H1 (cell line): ENCODE measurements at regions not wholly inside any gene's neighbourhood (a gene's known extent, or its start where the extent isn't known, plus 50 kb on each side); places are given as distances from the start of the nearest gene placed in this dataset.

Experiments
- CTCF ChIA-PET: fragments of 300-600 bp; sonication (Branson Sonifier 250); formaldehyde crosslinking; loops from one replicate; lab custom pipeline; 2021; ENCODE audit not compliant: partially characterized antibody; lab: Charles Lee
- POLR2A ChIA-PET: fragments of 300-600 bp; sonication (Branson Sonifier 250); formaldehyde crosslinking; loops from one replicate; lab custom pipeline; 2021; ENCODE audit warnings: inconsistent platforms; ENCODE audit not compliant: partially characterized antibody; lab: Charles Lee
- DNase-seq, 2 experiments: peaks; one replicate each; pipeline versions ENCODE4 v3.0.0 to v3.0.0-alpha.2; 2010 to 2022; ENCODE audit warnings: low spot score in 2 of 2, low read depth in 1 of 2, mixed read lengths in 1 of 2
- FAIRE-seq: peaks from 2 replicates; lab custom pipeline; 2011; peaks lifted over from hg19 to GRCh38; lab: Jason Lieb, UNC
- H2AFZ ChIP-seq: 2 replicates; pipeline ENCODE4 v1.8.1; 2012; ENCODE audit warnings: low read length, inconsistent platforms
- H2AK5ac ChIP-seq: 2 replicates; pipeline ENCODE4 v1.6.1; 2013; ENCODE audit warnings: low read depth, low read length
- H2BK120ac ChIP-seq: replicated peaks from 2 replicates; pipeline ENCODE3; 2013; ENCODE audit warnings: low read depth, low read length, inconsistent platforms
- H2BK12ac ChIP-seq: 2 replicates; pipeline ENCODE4 v1.6.1; 2013; ENCODE audit warnings: low read depth, low read length
- H2BK15ac ChIP-seq: 2 replicates; pipeline ENCODE4 v1.6.1; 2013; ENCODE audit warnings: low read length
- H2BK20ac ChIP-seq: 2 replicates; pipeline ENCODE4 v1.6.1; 2013; ENCODE audit warnings: low read length
- H2BK5ac ChIP-seq: 2 replicates; pipeline ENCODE4 v1.6.1; 2013; ENCODE audit warnings: low read depth, low read length
- H3K14ac ChIP-seq: 2 replicates; pipeline ENCODE4 v1.6.1; 2013; ENCODE audit warnings: inconsistent platforms; ENCODE audit not compliant: insufficient read length
- H3K18ac ChIP-seq: 2 replicates; pipeline ENCODE4 v1.6.1; 2013; ENCODE audit warnings: low read length; ENCODE audit errors: extremely low read depth
- H3K23ac ChIP-seq: 2 replicates; pipeline ENCODE4 v1.6.1; 2013; ENCODE audit warnings: inconsistent platforms; ENCODE audit not compliant: insufficient read length
- H3K23me2 ChIP-seq: 2 replicates; pipeline ENCODE4 v1.6.1; 2013; ENCODE audit warnings: low read depth, low read length
- H3K27ac ChIP-seq: 2 replicates; pipeline ENCODE4 v1.6.1; 2011; ENCODE audit warnings: low read depth, low read length, inconsistent platforms
- H3K27me3 ChIP-seq, 4 experiments: replicated peaks in 1 of 4; 1 replicate in 1 of 4; 2 replicates in 3 of 4; pipeline versions ENCODE4 v1.6.1 to v1.8.1; 2011 to 2013; ENCODE audit warnings: low read length in 3 of 4, mild to moderate bottlenecking in 3 of 4, inconsistent platforms in 2 of 4, mixed read lengths in 2 of 4, moderate library complexity in 1 of 4; ENCODE audit not compliant: control insufficient read depth in 3 of 4, insufficient read depth in 3 of 4; ENCODE audit errors: extremely low read depth in 1 of 4
- H3K36me3 ChIP-seq, 4 experiments: 2 replicates each; pipeline versions ENCODE4 v1.6.1 to v1.8.1; 2011 to 2013; ENCODE audit warnings: mild to moderate bottlenecking in 4 of 4, low read length in 3 of 4, moderate library complexity in 2 of 4, control low read depth in 1 of 4, inconsistent platforms in 1 of 4; ENCODE audit not compliant: insufficient read depth in 4 of 4, control insufficient read depth in 2 of 4
- H3K4ac ChIP-seq: replicated peaks from 2 replicates; pipeline ENCODE3; 2013; ENCODE audit warnings: low read length, low read depth, mixed read lengths, inconsistent platforms; ENCODE audit not compliant: insufficient read length
- H3K4me1 ChIP-seq, 4 experiments: replicated peaks in 1 of 4; 1 replicate in 1 of 4; 2 replicates in 3 of 4; pipeline versions ENCODE4 v1.6.1 to v1.8.1; 2011 to 2013; ENCODE audit warnings: low read length in 3 of 4, inconsistent platforms in 2 of 4, mixed read lengths in 1 of 4; ENCODE audit not compliant: insufficient read depth in 4 of 4, control insufficient read depth in 3 of 4
- H3K4me2 ChIP-seq, 2 experiments: 2 replicates each; pipeline versions ENCODE4 v1.6.1 to v1.8.1; 2011 to 2013; ENCODE audit warnings: low read depth in 2 of 2, low read length in 2 of 2, control low read depth in 1 of 2, inconsistent platforms in 1 of 2, mild to moderate bottlenecking in 1 of 2; ENCODE audit not compliant: insufficient read depth in 1 of 2
- H3K4me3 ChIP-seq, 4 experiments: fragments of 200-600, 300-600 bp in 1 of 4; sonication (generic), shearing (Covaris generic), sonication (Bioruptor Twin) in 1 of 4; 2 replicates each; pipeline versions ENCODE4 v1.5.1 to v1.8.1; 2011 to 2016; ENCODE audit warnings: low read length in 4 of 4, low read depth in 3 of 4, control low read depth in 2 of 4, inconsistent platforms in 2 of 4, mild to moderate bottlenecking in 2 of 4, mixed read lengths in 1 of 4, moderate library complexity in 1 of 4; ENCODE audit not compliant: insufficient read depth in 2 of 4; ENCODE audit errors: extremely low read depth in 1 of 4
- H3K56ac ChIP-seq: replicated peaks from 2 replicates; pipeline ENCODE3; 2013; ENCODE audit warnings: low read depth, mild to moderate bottlenecking, mixed read lengths, low read length, inconsistent platforms; ENCODE audit not compliant: insufficient read length
- H3K79me1 ChIP-seq: 2 replicates; pipeline ENCODE4 v1.6.1; 2013; ENCODE audit warnings: low read depth, low read length, control low read depth
- H3K79me2 ChIP-seq, 2 experiments: 2 replicates each; pipeline versions ENCODE4 v1.6.1 to v1.8.1; 2012 to 2013; ENCODE audit warnings: low read length in 2 of 2, mild to moderate bottlenecking in 2 of 2, inconsistent platforms in 1 of 2; ENCODE audit not compliant: insufficient read depth in 2 of 2, control insufficient read depth in 1 of 2
- H3K9ac ChIP-seq, 4 experiments: replicated peaks in 1 of 4; 1 replicate in 1 of 4; 2 replicates in 3 of 4; pipeline versions ENCODE4 v1.6.1 to v1.8.1; 2011 to 2013; ENCODE audit warnings: low read depth in 3 of 4, low read length in 3 of 4, control low read depth in 2 of 4, mild to moderate bottlenecking in 2 of 4, moderate library complexity in 2 of 4, inconsistent platforms in 1 of 4; ENCODE audit errors: extremely low read depth in 1 of 4
- H3K9me3 ChIP-seq, 2 experiments: 2 replicates each; pipeline versions ENCODE4 v1.6.1 to v1.8.1; 2012 to 2013; ENCODE audit warnings: mild to moderate bottlenecking in 2 of 2, moderate library complexity in 2 of 2, control low read depth in 1 of 2, inconsistent platforms in 1 of 2, low read depth in 1 of 2, low read length in 1 of 2, mixed read lengths in 1 of 2; ENCODE audit not compliant: insufficient read depth in 2 of 2
- H4K20me1 ChIP-seq, 2 experiments: replicated peaks in 1 of 2; 2 replicates each; pipeline versions ENCODE3 to v1.8.1; 2011 to 2013; ENCODE audit warnings: inconsistent platforms in 2 of 2, low read length in 2 of 2, mild to moderate bottlenecking in 1 of 2; ENCODE audit not compliant: insufficient read depth in 2 of 2, control insufficient read depth in 1 of 2
- H4K5ac ChIP-seq: 2 replicates; pipeline ENCODE4 v1.6.1; 2013; ENCODE audit warnings: low read length, low read depth, mixed read lengths, inconsistent platforms; ENCODE audit not compliant: insufficient read length
- H4K8ac ChIP-seq: 2 replicates; pipeline ENCODE4 v1.8.0; 2013; ENCODE audit warnings: mild to moderate bottlenecking, moderate library complexity, low read length, inconsistent platforms; ENCODE audit not compliant: insufficient read depth; ENCODE audit errors: extremely low read depth
- H4K91ac ChIP-seq: replicated peaks from 2 replicates; pipeline ENCODE3; 2013; ENCODE audit warnings: low read length, mixed read lengths, inconsistent platforms; ENCODE audit not compliant: insufficient read length
- CHD1 ChIP-seq: IDR thresholded peaks from 2 replicates; pipeline ENCODE4 v1.6.1; 2012; ENCODE audit warnings: low read depth, low read length, improper control_type of control experiment
- CREB1 ChIP-seq: IDR thresholded peaks from 2 replicates; pipeline ENCODE4 v1.6.1; 2012; ENCODE audit warnings: inconsistent platforms
- EGR1 ChIP-seq: IDR thresholded peaks from 2 replicates; pipeline ENCODE4 v1.6.1; 2011; ENCODE audit warnings: low read depth, low read length, borderline replicate concordance
- GABPA ChIP-seq: IDR thresholded peaks from 2 replicates; pipeline ENCODE4 v1.6.1; 2011; ENCODE audit warnings: mild to moderate bottlenecking, low read length, moderate library complexity, borderline replicate concordance; ENCODE audit not compliant: insufficient read depth
- GTF2F1 ChIP-seq: IDR thresholded peaks from 2 replicates; pipeline ENCODE4 v1.6.1; 2012; ENCODE audit warnings: low read depth, low read length, improper control_type of control experiment, borderline replicate concordance
- MAFK ChIP-seq: IDR thresholded peaks from 2 replicates; pipeline ENCODE4 v1.6.1; 2012; ENCODE audit warnings: low read depth, mild to moderate bottlenecking, improper control_type of control experiment, low read length
- MAX ChIP-seq: IDR thresholded peaks from 2 replicates; pipeline ENCODE4 v1.6.1; 2012; ENCODE audit warnings: inconsistent platforms
- NANOG ChIP-seq: IDR thresholded peaks from 2 replicates; pipeline ENCODE4 v1.6.1; 2011; ENCODE audit warnings: low read length, low read depth, mild to moderate bottlenecking, inconsistent platforms; ENCODE audit not compliant: insufficient read depth, poor library complexity, severe bottlenecking
- RFX5 ChIP-seq: IDR thresholded peaks from 2 replicates; pipeline ENCODE4 v1.6.1; 2011; ENCODE audit warnings: low read depth, low read length, improper control_type of control experiment, borderline replicate concordance
- RXRA ChIP-seq: IDR thresholded peaks from 2 replicates; pipeline ENCODE4 v1.6.1; 2011; ENCODE audit warnings: low read depth, mild to moderate bottlenecking, low read length, moderate library complexity; ENCODE audit not compliant: insufficient read depth
- SIN3A ChIP-seq, 2 experiments: IDR thresholded peaks in 1 of 2; conservative IDR thresholded peaks in 1 of 2; 2 replicates each; pipeline ENCODE4 v1.6.1; 2011 to 2012; ENCODE audit warnings: low read length in 2 of 2, improper control_type of control experiment in 1 of 2, low read depth in 1 of 2, mild to moderate bottlenecking in 1 of 2
- SP4 ChIP-seq: IDR thresholded peaks from 2 replicates; pipeline ENCODE4 v1.6.1; 2012; ENCODE audit warnings: low read length, inconsistent platforms
- SRF ChIP-seq: IDR thresholded peaks from 2 replicates; pipeline ENCODE4 v1.6.1; 2011; ENCODE audit warnings: mild to moderate bottlenecking, low read depth, low read length, moderate library complexity
- TAF7 ChIP-seq: optimal IDR thresholded peaks from 2 replicates; pipeline ENCODE3; 2011; ENCODE audit warnings: low read depth, mild to moderate bottlenecking, inconsistent platforms, low read length, moderate library complexity, borderline replicate concordance
- ZNF274 ChIP-seq: IDR thresholded peaks from 2 replicates; pipeline ENCODE4 v1.7.0; 2012; ENCODE audit warnings: low read length, borderline replicate concordance; ENCODE audit errors: extremely low read depth
- WGBS, 2 experiments: shearing (Covaris generic) in 1 of 2; methylation state at CpG; one replicate each; pipeline versions ENCODE4 v1.1.6 to v1.1.7; 2013 to 2015; ENCODE audit warnings: low lambda C conversion rate in 2 of 2, mixed read lengths in 2 of 2, inconsistent platforms in 1 of 2, low coverage in 1 of 2, missing lambda C conversion rate in 1 of 2; ENCODE audit not compliant: insufficient replicate concordance in 2 of 2, insufficient coverage in 1 of 2, insufficient read length in 1 of 2; ENCODE audit errors: extremely low coverage in 1 of 2, missing lambda C conversion rate in 1 of 2; 5-methylcytosine and 5-hydroxymethylcytosine counted together

GRCh38 chr17:62163847-62164246, 98.8 kb upstream of the MED13 start:
- Histone ChIP-seq H3K9me3 (no peaks in the 10 kb centered on the region), H2BK120ac (no peak overlapping the region), H3K14ac (no peak overlapping the region), H3K9ac (no peak overlapping the region), H3K56ac (no peak overlapping the region), H2BK12ac (no peak overlapping the region), H3K4me1 (no peaks in the 10 kb centered on the region), H4K91ac (no peak overlapping the region), H3K4ac (no peak overlapping the region), H2BK15ac (no peak overlapping the region), H4K5ac (no peak overlapping the region), H4K20me1 (no peaks in the 10 kb centered on the region), H3K79me2 (no peaks in the 10 kb centered on the region), H3K27me3 (no peaks in the 10 kb centered on the region), H2BK20ac (no peak overlapping the region), H2AFZ (no peak overlapping the region), H2AK5ac (no peak overlapping the region), H3K36me3 (no peaks in the 10 kb centered on the region), H3K79me1 (no peaks in the 10 kb centered on the region), H2BK5ac (no peak overlapping the region), H4K8ac (no peak overlapping the region), H3K4me3 (no peak overlapping the region), H3K18ac (no peak overlapping the region), H3K23me2 (no peaks in the 10 kb centered on the region), H3K23ac (no peak overlapping the region), H3K27ac (no peak overlapping the region), H3K4me2 (no peak overlapping the region)
- DNase-seq = no peak
- ChIA-PET CTCF (no interaction called here), POLR2A (no interaction called here)
- WGBS, 2 experiments = 94% methylated on average over 3 of the region's 3 CpGs; no CpG with 5 or more reads in 1 of the 2 experiments
- TF ChIP-seq RFX5 (no peak), TAF7 (no peak), SP4 (no peak), RXRA (no peak), EGR1 (no peak), CREB1 (no peak), SIN3A (conservative IDR thresholded peaks at IDR 0.05 in 1 of 2, IDR thresholded peaks at IDR 0.05 in 1 of 2; ENCODE audit: low read depth in 1 of 2, low read length in 2 of 2) (no peak), NANOG (no peak), MAFK (no peak), SRF (no peak), GTF2F1 (no peak), ZNF274 (no peak), CHD1 (no peak), GABPA (no peak), MAX (no peak)
- no peak for FAIRE-seq
